ENCODE measurements at regions not wholly inside any gene's neighbourhood (a gene's known extent, or its start where the extent isn't known, plus 50 kb on each side); places are given as distances from the start of the nearest gene placed in this dataset.

DNA sequence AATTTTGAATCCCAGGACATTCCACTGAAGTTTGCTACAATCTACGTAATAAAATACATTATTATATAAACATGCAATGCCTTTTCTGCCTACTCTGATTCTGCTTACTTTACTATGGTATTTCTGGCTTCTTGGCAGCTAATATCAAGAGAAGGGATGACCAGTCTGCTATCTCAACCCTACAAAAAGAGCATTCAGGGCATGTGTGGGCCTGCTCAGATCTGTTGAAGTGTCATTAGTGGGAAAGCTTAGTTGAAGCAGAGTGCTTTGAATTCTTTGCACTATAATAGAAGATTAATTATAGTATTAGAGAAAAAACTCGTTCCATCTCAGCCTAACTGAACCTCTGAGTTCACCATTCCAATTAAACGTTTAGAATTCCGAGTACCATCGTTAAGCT is 339.5 kb upstream of the ISL1 start:
- TF ChIP-seq POLR2AphosphoS5 (IDR thresholded peaks at IDR 0.05; ENCODE audit: low read depth, low read length) (no peak), TAF1 (IDR thresholded peaks at IDR 0.05; ENCODE audit: borderline replicate concordance, low read depth, low read length) (no peak), POLR2A (IDR thresholded peaks at IDR 0.05; ENCODE audit: low read depth, low read length) (no peak)
